Endodermal cell (in vitro differentiated cells): ENCODE measurements at regions not wholly inside any gene's neighbourhood (a gene's known extent, or its start where the extent isn't known, plus 50 kb on each side); places are given as distances from the start of the nearest gene placed in this dataset.

Experiments
- DNase-seq: peaks from one replicate; pipeline ENCODE4 v3.0.0-alpha.2; 2017
- H3K27ac ChIP-seq: 2 replicates; pipeline ENCODE4 v1.5.1; 2013; ENCODE audit warnings: mild to moderate bottlenecking, low read depth, low read length, moderate library complexity
- H3K27me3 ChIP-seq: 2 replicates; pipeline ENCODE4 v1.6.1; 2013; ENCODE audit warnings: mild to moderate bottlenecking, low read length, moderate library complexity; ENCODE audit not compliant: insufficient read depth, control insufficient read depth, poor library complexity, severe bottlenecking
- H3K36me3 ChIP-seq: 2 replicates; pipeline ENCODE4 v1.7.0; 2013; ENCODE audit warnings: mild to moderate bottlenecking, low read length, moderate library complexity; ENCODE audit not compliant: control insufficient read depth, insufficient read depth
- H3K4me1 ChIP-seq: one replicate; pipeline ENCODE4 v1.7.0; 2013; ENCODE audit warnings: low read length; ENCODE audit not compliant: control insufficient read depth, insufficient read depth
- H3K4me3 ChIP-seq: 2 replicates; pipeline ENCODE4 v1.5.1; 2013; ENCODE audit warnings: mild to moderate bottlenecking, low read length, moderate library complexity
- H3K9ac ChIP-seq: 2 replicates; pipeline ENCODE4 v1.6.1; 2013; ENCODE audit warnings: mild to moderate bottlenecking, low read length, moderate library complexity; ENCODE audit not compliant: poor library complexity, severe bottlenecking; ENCODE audit errors: extremely low read depth
- H3K9me3 ChIP-seq: 2 replicates; pipeline ENCODE4 v1.6.1; 2013; ENCODE audit warnings: mild to moderate bottlenecking, low read length, moderate library complexity; ENCODE audit not compliant: control insufficient read depth
- H3K27ac Mint-ChIP-seq: 2 replicates; pipeline ENCODE4 v1.8.0; 2020; ENCODE audit warnings: mixed read lengths
- H3K27me3 Mint-ChIP-seq: 2 replicates; pipeline ENCODE4 v1.8.0; 2021; ENCODE audit warnings: mild to moderate bottlenecking, mixed read lengths; ENCODE audit not compliant: insufficient read depth
- H3K36me3 Mint-ChIP-seq: 2 replicates; pipeline ENCODE4 v1.8.0; 2020; ENCODE audit warnings: low read depth, mixed read lengths
- H3K4me1 Mint-ChIP-seq: 2 replicates; pipeline ENCODE4 v1.8.0; 2020; ENCODE audit warnings: mixed read lengths
- H3K4me3 Mint-ChIP-seq: 2 replicates; pipeline ENCODE4 v1.8.0; 2020; ENCODE audit warnings: mild to moderate bottlenecking, moderate library complexity, mixed read lengths
- H3K9me3 Mint-ChIP-seq: 2 replicates; pipeline ENCODE4 v1.8.0; 2020; ENCODE audit warnings: mild to moderate bottlenecking, mixed read lengths
- WGBS, 2 experiments: methylation state at CpG; one replicate each; pipeline versions ENCODE4 v1.1.5 to v1.1.7; 2013; ENCODE audit warnings: missing lambda C conversion rate in 2 of 2, mixed read lengths in 1 of 2; ENCODE audit not compliant: insufficient coverage in 1 of 2, insufficient read length in 1 of 2; 5-methylcytosine and 5-hydroxymethylcytosine counted together
- TF ChIP-seq, protein P1 (sequence below): fragments of 200-600 bp; sonication (generic); conservative IDR thresholded peaks from 2 replicates; pipeline ENCODE4 v1.5.0; 2021; ENCODE audit warnings: antibody characterized with exemption, mild to moderate bottlenecking

DNA sequence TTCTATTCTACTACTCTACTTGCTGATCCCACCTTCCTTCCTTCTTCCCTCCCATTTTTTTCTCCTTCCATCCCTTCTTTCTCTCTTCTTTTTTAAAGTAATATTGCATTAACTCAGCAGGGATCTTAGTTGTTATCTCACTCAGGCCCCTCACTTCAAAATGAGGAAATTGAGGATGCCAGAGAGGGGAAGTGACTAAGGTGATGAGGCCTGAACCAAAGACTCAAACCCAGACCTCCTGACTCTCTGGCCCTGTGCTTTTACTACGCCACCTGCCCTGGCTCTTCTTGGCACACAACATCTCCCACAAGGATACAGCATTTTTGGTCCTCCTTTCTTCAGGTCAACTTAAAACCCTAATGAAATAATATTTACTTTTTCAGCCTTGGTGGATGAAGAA is 151.7 kb upstream of the ZNF648 start:
- no peaks in the 10 kb centered on the region for H3K9me3 Mint-ChIP-seq
- TF ChIP-seq, protein P1, sequence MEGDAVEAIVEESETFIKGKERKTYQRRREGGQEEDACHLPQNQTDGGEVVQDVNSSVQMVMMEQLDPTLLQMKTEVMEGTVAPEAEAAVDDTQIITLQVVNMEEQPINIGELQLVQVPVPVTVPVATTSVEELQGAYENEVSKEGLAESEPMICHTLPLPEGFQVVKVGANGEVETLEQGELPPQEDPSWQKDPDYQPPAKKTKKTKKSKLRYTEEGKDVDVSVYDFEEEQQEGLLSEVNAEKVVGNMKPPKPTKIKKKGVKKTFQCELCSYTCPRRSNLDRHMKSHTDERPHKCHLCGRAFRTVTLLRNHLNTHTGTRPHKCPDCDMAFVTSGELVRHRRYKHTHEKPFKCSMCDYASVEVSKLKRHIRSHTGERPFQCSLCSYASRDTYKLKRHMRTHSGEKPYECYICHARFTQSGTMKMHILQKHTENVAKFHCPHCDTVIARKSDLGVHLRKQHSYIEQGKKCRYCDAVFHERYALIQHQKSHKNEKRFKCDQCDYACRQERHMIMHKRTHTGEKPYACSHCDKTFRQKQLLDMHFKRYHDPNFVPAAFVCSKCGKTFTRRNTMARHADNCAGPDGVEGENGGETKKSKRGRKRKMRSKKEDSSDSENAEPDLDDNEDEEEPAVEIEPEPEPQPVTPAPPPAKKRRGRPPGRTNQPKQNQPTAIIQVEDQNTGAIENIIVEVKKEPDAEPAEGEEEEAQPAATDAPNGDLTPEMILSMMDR = no peak
- no peak overlapping the region for H3K27ac ChIP-seq
- H3K4me3 ChIP-seq = no peak overlapping the region
- H3K9ac ChIP-seq = no peak overlapping the region
- no peak overlapping the region for H3K27ac Mint-ChIP-seq
- no peak for DNase-seq
- no peaks in the 10 kb centered on the region for H3K4me1 ChIP-seq
- H3K4me3 Mint-ChIP-seq = no peak overlapping the region
- H3K27me3 Mint-ChIP-seq = no peaks in the 10 kb centered on the region
- H3K9me3 ChIP-seq = no peaks in the 10 kb centered on the region
- H3K4me1 Mint-ChIP-seq = no peaks in the 10 kb centered on the region
- H3K27me3 ChIP-seq = no peaks in the 10 kb centered on the region
- H3K36me3 Mint-ChIP-seq = no peaks in the 10 kb centered on the region
- WGBS, 2 experiments = 95% methylated on average over 1 of the region's 1 CpG; no CpG with 5 or more reads in 1 of the 2 experiments
- H3K36me3 ChIP-seq = no peaks in the 10 kb centered on the region

DNA sequence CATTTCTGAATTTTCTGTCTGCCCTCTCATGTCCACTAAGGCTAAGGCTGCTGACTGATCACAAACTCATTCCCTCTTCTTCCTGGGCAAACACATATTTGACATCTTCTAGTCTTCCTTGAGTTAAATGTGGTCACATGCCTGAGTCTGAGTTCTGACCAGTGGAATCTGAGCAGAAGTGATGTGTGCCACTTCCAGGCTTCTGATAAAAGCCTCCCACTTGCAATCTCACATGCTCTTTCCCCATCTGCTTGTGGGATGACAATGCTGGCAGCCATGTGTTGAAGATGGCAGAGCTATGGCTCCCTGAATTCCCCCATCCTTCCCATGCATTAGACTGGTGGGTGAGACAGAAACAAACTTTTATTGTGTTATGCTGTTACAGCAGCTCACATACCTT is 149.9 kb upstream of the ZNF648 start:
- no peaks in the 10 kb centered on the region for H3K36me3 Mint-ChIP-seq
- H3K27ac Mint-ChIP-seq = no peak overlapping the region
- Histone ChIP-seq H3K9ac (no peak overlapping the region), H3K27me3 (no peaks in the 10 kb centered on the region), H3K27ac (no peak overlapping the region), H3K36me3 (no peaks in the 10 kb centered on the region), H3K4me3 (no peak overlapping the region), H3K4me1 (no peaks in the 10 kb centered on the region), H3K9me3 (no peaks in the 10 kb centered on the region)
- DNase-seq = no peak
- TF ChIP-seq, protein P1 = no peak
- peaks cover 5% of the 10 kb centered on the region for H3K4me1 Mint-ChIP-seq
- no peaks in the 10 kb centered on the region for H3K9me3 Mint-ChIP-seq
- no peaks in the 10 kb centered on the region for H3K27me3 Mint-ChIP-seq
- H3K4me3 Mint-ChIP-seq = no peak overlapping the region

- Histone ChIP-seq H3K36me3 (no peaks in the 10 kb centered on the region), H3K9me3 (no peaks in the 10 kb centered on the region), H3K4me1 (no peaks in the 10 kb centered on the region), H3K4me3 (no peak overlapping the region), H3K27me3 (no peaks in the 10 kb centered on the region), H3K27ac (no peak overlapping the region), H3K9ac (no peak overlapping the region)
- DNase-seq = no peak
- H3K27me3 Mint-ChIP-seq = no peaks in the 10 kb centered on the region
- H3K27ac Mint-ChIP-seq = no peak overlapping the region
- no peaks in the 10 kb centered on the region for H3K36me3 Mint-ChIP-seq
- peaks cover 6% of the 10 kb centered on the region for H3K4me1 Mint-ChIP-seq
- 100% methylated on average over 1 of the region's 1 CpG for WGBS, 2 experiments
- TF ChIP-seq, protein P1 = no peak
- H3K9me3 Mint-ChIP-seq = no peaks in the 10 kb centered on the region
- no peak overlapping the region for H3K4me3 Mint-ChIP-seq
Measured at GRCh38 chr1:182210417-182210816, 148.9 kb upstream of the ZNF648 start.
